ENCODE measurements at regions not wholly inside any gene's neighbourhood (a gene's known extent, or its start where the extent isn't known, plus 50 kb on each side); places are given as distances from the start of the nearest gene placed in this dataset.
"Not testable (repeated sequence)": the region's sequence is repeated elsewhere in the genome, so short reads cannot be mapped to it uniquely, and the experiment has no call there.

DNA sequence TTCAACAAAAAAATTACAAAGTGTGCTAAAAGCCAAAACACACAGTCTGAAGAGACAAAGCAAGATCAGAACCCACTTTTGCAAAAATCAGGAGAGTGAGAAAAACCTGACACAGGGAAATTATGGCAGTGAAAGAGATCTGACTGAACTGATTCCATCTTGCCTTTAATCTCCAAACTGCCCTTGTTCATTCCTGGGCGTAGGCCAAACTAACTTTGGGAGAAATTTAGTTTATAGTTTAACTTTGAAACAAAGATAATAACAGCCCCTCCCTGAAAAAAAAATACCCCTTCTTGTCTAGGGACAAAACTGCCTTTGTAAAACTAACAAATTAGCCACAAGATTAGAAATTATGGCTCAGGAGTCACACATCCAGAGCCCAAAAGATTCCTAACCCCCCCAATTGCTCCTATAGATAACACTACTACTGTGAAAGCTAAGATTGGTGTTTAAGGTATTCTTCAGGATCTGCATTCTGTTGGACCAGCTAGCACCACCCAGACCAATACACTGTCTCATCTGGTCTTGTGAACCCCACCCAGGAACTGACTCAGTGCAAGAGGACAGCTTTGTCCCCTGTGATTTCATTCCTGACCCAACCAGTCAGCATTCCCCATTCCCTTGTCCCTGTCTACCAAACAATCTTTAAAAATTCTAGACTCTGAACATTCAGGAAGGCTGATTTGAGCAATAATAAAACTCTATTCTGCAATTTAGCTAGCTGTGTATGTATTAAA lies 226.1 kb upstream of the SH3BP4 start:
- DNase-seq, result no peak

GRCh38 chr2:234724850-234725249 lies 227.0 kb upstream of the SH3BP4 start:
- DNase-seq, result no peak

DNA sequence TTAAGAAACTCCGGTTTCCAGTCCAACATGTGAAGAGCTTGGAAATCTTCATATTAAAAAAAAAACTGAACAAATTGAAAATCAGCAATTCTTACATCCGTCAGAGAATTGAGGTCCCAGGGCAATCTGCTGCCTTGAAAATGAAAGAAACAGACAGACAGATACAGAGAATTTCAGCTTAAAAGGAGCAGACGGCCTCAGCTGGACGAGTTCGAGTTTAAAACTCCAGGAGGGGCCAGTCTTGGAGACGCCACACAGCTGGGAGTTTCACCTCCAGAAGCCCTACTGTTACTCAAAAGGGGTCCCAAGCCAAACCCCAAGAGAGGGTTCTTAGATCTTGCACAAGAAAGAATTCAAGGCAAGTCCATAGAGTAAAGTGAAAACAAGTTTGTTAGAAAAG lies 226.5 kb upstream of the ARL4C start:
- no peak for DNase-seq

DNA sequence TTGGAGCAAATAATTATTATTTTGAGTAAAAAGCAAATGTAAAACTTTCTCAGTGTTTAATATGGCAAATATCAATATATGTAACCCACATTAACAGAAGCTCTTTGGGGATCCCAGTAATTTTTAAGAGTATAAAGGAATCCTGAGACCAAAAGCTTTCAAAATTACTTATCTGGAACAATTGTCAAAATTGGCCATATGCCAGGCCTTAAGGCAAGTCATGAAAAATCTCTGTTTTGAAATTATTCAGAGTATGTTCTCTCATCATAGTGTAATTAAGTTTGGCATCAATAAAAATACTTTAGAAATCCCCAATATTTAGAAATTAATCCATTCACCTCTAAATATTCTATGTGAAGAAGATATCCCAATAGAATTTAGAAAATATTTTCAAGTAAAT lies 225.3 kb upstream of the ARL4C start:
- no peak for DNase-seq

DNA sequence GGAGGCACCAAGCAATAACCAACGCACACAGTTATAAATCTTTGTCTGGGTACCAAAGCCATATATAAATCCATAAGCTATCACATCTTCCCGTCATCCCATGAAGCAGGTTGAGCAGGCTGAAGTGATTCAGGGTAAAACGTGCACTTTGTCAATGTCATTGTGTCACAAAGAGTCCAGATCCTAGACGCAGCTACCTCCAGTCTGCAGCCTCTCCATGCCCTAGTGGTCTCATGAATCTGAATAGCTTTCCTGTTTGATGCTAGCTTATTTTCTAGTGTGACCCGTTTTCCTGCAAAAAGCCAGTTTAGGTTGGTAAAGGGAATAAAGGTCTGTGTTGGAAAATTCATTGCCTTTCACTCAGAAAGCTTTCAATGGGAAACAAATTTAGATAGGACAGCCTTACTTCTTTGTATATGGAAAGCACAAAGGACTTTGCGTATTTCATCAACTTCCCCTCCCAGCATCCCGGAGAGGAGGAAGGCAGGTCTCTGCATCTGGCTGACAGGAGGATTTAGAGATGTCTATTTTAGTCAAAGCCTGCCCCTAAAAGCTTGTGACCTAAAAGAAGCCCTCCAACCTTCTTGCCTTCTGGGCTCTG lies 222.3 kb upstream of the ARL4C start:
- no peak for DNase-seq

- DNase-seq, result no peak
Measured at GRCh38 chr2:234716271-234716670, 219.4 kb upstream of the ARL4C start.

DNA sequence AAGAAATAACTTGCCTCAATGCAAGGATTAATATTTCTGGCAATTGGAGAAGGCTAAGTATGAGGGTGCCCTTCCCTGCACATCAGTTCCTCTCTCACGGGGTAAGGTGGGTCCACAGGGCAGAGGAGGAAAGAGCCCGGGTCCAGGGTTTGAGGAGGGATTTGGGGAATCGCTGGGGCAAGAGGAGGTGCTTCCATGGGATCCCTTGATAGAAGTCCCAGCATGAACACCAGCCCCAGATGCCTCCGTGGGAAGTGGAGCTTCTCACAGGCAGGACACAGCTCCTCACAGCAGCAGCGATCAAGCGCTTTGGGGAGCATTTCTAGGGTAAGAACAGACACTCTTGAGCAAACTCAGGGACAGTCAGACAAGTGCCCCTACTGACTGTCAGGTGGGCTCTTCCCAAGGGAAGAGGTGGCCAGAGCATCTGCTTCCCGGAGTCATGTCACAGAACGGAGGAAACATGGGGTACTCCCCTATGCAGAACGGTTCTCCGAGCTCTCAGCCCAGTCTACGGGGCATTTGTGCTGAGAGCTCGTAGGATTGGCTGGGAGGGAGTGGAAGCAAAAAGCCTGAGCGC lies 218.9 kb upstream of the ARL4C start:
- no peak for DNase-seq

GRCh38 chr2:234714711-234715110 lies 217.8 kb upstream of the ARL4C start:
- no peak for DNase-seq

GRCh38 chr2:234712421-234712935 lies 215.6 kb upstream of the ARL4C start:
- no peak for DNase-seq

DNA sequence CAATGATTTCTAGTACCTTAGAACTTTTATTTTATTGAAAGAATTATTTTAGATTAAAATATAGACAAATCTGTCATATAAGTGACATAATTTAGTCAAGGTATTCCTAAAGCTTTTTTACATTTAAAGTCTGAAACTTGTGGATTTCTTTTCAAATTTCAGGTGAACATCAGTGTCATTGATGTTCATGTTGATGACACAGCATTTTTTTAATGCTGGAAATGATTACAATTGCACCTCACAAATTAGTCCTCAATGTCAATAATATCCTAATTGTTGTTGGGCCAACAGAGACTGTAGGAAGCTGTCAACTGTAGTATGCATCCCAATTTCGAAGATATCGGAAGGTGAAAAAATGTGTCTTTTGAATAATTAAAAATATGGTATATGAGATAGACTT lies 214.4 kb upstream of the ARL4C start:
- no peak for DNase-seq

DNA sequence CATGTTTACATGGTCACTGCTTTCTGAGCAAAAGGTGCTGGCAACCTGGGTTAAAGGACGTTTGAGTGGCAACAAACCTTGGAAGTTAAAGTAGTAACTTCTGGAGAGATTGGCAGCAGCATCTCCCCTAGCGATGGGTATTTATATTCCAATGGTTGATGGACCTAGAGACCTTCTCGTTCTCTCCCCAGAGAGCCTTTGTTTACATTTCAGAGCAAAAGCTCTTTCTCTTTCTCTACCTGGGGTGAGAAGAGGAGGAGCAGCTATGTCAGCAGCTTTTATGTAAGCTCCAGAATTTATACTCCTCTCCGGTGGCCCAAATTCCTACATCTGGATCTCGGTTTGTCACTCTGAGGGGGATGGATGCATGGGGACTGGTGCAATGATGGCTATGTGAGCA lies 213.7 kb upstream of the ARL4C start:
- DNase-seq, result no peak

DNA sequence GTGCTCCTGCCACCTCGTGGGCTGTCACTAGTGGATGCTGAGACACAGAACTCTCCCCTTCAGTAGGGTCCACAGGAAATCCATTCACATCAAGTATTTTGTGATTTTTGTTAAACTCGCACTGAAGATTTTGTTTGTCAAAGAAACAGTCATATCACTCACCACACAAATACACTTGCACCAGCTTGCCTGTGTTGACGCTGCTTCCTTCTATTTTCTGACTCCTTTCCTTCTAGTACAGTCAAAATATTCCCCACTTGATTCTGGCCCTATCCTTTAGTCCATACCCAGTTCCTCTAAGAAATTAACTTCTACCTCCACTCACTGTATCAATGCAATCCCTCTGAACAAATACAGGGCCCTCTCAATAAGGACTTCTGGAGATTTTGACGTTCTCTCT lies 213.2 kb upstream of the ARL4C start:
- no peak for DNase-seq

GRCh38 chr2:234708717-234709116 lies 211.8 kb upstream of the ARL4C start:
- DNase-seq, result no peak

DNA sequence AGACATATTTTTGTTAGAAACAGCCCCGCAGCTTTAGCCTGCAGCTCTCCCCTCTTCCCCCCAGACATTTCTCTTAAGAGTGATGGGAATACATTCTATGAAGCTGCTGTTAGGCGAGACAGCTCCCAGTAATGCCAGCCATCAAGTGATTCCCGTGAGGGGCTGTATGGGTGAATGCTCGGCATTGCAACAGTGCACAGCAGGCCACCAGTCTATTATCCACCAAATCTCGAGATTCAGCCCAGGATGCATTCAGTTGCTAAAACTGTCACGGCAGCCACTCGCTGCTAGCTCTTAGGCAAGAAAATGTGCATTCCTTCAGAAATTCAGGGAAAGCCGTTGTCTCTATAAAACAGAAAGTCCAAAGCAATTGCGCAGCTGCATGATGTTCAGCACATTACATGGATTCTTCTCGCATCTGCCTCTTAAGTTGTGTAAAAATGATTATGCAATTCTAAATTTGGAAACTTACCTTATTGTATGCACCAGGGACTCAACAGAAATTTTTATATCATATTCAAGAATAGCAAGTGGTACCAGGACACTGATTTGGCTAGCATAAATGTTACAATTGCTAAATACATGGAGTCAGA lies 211.3 kb upstream of the ARL4C start:
- no peak for DNase-seq

GRCh38 chr2:234706086-234706485 lies 209.2 kb upstream of the ARL4C start:
- no peak for DNase-seq

DNA sequence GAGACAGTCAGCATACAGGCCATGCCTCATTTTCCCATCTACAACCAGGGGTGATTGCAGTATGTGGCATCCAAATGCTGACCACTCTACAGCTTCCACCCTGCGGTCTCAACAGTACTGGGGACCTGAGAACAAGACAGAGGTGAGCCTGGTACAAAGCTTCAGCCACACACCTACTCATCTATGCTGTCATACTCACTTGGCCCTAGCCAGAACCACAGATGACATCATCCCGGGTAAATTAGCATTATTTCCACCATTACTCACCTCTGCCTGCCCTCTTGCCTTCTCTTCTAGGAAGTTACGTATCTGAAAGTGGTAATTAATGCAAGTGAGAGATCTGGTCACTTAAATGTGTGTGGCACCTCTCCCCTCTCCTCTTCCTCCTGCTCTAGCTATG lies 208.2 kb upstream of the ARL4C start:
- no peak for DNase-seq

GRCh38 chr2:234703258-234703657 lies 206.4 kb upstream of the ARL4C start:
- DNase-seq, result no peak

DNA sequence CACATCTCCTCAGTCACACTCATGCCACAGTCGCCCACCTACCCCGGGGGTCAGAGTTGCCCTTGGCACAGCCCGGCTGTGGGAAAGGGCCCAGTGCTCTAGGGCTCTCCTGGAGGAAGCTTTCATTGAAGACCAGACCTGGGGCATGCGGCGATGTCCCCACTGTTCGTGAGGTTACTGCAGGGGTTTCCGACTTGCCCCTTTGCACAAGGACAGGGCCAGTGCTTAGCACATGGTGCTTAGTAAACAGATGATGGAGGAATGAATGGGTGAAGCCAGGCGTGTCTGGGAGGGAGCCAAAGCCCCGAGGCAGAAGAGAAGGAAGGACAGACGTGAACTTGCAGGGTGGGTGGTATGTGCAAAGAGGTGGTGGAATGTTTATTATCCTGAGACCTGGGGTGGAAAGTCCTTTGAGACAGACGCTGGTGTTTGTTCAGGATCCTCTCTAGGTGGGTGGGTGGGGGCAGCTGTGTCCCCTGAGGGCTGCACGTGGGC lies 205.9 kb upstream of the ARL4C start:
- DNase-seq, result no peak

GRCh38 chr2:234701841-234702240 lies 205.0 kb upstream of the ARL4C start:
- DNase-seq, result no peak

DNA sequence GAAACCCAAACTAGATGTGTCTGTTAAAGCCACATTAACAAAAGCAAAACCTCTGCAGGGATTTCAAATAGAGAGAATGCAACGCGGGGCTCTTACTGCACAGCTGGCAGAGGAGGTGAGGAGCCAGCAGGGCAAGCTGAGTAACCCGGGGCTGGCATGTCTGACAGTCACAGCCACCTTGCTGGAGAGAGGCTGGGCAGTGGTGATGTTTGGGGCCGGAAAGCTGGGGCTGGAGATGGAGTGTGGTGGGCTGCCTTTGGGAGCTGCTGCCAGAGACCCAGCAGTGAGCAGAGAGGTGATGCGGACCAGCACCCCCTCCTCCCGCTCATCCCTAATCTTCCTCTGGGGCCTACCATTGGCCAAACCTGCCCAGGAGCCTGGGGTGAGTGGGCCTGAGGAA lies 204.5 kb upstream of the ARL4C start:
- DNase-seq, result no peak

DNA sequence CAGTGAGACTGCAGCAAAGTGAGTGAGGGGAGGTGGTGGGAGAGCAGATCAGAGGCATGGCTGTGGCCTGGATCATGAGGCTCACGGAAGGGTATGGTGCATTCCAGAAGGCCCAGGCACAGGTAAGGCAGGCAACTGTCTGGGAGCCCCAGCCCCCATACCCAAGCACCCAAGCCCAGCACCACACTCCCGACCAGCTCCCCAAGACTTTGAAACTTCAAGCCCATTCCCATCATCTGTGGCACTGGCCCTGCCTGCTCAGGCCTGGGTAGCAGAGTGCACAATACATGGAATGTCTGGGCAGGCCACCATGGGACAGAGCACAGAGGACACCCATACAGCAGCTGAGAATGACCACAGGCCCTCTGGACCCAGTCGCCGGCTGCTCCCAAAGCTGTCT lies 202.6 kb upstream of the ARL4C start:
- DNase-seq, result no peak

GRCh38 chr2:234697300-234697876 lies 200.5 kb upstream of the ARL4C start:
- DNase-seq, result not testable (repeated sequence)
